ENCODE measurements at regions not wholly inside any gene's neighbourhood (a gene's known extent, or its start where the extent isn't known, plus 50 kb on each side); places are given as distances from the start of the nearest gene placed in this dataset.

DNA sequence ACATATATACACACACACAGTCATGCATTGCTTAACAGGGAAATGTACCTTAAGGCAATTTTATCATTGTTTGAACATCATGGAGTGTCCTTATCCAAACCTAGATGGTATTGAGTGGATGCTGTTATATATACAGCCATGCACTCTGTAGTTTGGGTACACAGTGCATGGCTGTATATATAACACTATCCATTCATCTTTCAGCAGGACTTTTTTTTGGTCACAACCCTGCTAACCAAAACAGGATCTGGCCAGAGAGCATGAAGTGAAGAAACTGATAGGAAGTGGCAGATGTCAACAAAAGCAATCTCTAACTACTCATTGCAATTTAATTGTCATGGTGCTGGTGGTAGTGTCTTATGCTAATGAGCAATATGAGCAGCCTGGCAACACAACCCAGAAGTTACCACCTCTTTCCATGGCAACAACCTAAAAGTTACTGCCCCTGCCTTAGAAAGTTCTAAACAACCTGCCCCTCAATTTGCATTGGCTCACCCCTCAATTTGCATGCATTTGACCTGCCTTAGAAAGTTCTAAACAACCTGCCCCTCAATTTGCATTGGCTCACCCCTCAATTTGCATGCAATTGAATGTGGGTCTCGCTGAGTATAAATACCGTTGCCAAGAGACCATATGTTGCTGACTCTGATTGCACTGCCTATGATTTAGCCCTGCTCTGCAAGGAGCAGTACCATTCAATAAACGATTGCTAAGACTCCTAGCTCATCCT, 434.9 kb downstream of the DSEL start:
- Histone ChIP-seq H3K36me3 (no peaks in the 10 kb centered on the region), H3K4me3 (ENCODE audit: low read depth in 1 of 2, low read length in 1 of 2) (no peak overlapping the region), H3K9me3 (no peaks in the 10 kb centered on the region), H3K27me3 (no peaks in the 10 kb centered on the region), H3K4me1 (ENCODE audit: control insufficient read depth in 1 of 2, insufficient read depth in 1 of 2, low read depth in 1 of 2, low read length in 1 of 2) (no peaks in the 10 kb centered on the region), H3K27ac (no peak overlapping the region)
- TF ChIP-seq, protein P1, sequence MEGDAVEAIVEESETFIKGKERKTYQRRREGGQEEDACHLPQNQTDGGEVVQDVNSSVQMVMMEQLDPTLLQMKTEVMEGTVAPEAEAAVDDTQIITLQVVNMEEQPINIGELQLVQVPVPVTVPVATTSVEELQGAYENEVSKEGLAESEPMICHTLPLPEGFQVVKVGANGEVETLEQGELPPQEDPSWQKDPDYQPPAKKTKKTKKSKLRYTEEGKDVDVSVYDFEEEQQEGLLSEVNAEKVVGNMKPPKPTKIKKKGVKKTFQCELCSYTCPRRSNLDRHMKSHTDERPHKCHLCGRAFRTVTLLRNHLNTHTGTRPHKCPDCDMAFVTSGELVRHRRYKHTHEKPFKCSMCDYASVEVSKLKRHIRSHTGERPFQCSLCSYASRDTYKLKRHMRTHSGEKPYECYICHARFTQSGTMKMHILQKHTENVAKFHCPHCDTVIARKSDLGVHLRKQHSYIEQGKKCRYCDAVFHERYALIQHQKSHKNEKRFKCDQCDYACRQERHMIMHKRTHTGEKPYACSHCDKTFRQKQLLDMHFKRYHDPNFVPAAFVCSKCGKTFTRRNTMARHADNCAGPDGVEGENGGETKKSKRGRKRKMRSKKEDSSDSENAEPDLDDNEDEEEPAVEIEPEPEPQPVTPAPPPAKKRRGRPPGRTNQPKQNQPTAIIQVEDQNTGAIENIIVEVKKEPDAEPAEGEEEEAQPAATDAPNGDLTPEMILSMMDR (IDR thresholded peaks at IDR 0.05): no peak

DNA sequence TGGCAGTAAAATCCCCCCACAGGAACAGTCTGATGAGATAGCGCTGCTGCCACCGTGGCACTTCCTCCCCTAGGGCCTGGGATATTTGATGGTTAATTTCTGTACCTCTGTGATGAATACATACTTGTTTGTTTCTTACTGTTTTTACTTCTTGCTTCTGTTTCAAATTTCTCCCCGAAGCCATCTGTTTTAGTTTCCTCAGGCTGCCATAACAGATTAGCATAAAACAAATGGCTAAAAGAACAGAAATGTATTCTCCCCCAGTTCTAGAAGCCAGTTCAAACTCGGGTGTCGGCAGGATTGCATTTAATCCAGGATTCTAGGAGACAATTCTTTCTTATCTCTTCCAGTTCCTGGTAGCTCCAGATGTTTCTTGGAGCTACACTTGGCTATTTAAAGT, 435.9 kb downstream of the DSEL start:
- TF ChIP-seq, protein P1 (IDR thresholded peaks at IDR 0.05): no peak
- H3K9me3 ChIP-seq: no peaks in the 10 kb centered on the region
- H3K27ac ChIP-seq: no peak overlapping the region
- H3K36me3 ChIP-seq: no peaks in the 10 kb centered on the region
- H3K4me1 ChIP-seq (ENCODE audit: control insufficient read depth in 1 of 2, insufficient read depth in 1 of 2, low read depth in 1 of 2, low read length in 1 of 2): no peaks in the 10 kb centered on the region
- no peak overlapping the region for H3K4me3 ChIP-seq (ENCODE audit: low read depth in 1 of 2, low read length in 1 of 2)
- no peaks in the 10 kb centered on the region for H3K27me3 ChIP-seq

DNA sequence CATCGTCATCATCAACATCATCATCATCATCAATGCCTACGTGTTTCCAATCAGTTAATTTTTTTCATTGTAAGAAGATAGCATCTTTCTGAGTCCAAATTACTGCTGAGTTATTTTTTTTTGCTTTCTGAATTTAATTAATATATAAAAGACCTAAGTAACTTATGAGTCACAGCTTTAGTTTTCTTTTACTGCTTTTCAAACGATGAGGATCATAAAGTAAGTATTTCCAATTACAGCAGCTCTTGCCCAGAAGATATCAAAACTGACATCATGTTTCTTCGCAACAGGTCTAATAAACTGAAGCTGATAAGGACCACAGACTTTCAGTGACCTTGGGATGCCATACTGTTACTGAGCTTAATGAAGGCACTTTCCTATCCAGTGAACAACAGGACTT, 442.2 kb downstream of the DSEL start:
- Histone ChIP-seq H3K27me3 (no peaks in the 10 kb centered on the region), H3K9me3 (no peaks in the 10 kb centered on the region), H3K36me3 (no peaks in the 10 kb centered on the region), H3K27ac (no peak overlapping the region), H3K4me3 (ENCODE audit: low read depth in 1 of 2, low read length in 1 of 2) (no peak overlapping the region), H3K4me1 (ENCODE audit: control insufficient read depth in 1 of 2, insufficient read depth in 1 of 2, low read depth in 1 of 2, low read length in 1 of 2) (no peaks in the 10 kb centered on the region)
- TF ChIP-seq, protein P1 (IDR thresholded peaks at IDR 0.05): no peak

DNA sequence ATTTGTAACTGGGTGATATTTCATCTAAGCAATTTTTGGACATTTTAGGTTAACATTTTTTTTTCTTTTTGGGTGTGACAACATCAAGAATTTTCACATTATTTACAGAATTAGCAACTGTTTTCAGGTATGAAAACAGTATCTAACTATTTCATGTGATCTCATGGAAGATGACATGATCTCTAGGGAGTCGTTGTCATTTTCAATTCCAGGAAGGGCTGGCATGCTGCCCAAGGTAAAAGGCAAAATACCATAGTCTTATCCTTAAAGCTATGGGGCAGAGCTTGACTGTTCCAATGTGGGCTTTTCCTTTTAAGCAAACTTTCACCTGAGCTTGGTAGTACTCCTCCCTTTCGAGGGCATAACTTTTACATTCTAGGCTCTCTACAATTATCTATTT, 443.7 kb downstream of the DSEL start:
- Histone ChIP-seq H3K4me3 (ENCODE audit: low read depth in 1 of 2, low read length in 1 of 2) (no peak overlapping the region), H3K27me3 (no peaks in the 10 kb centered on the region), H3K4me1 (ENCODE audit: control insufficient read depth in 1 of 2, insufficient read depth in 1 of 2, low read depth in 1 of 2, low read length in 1 of 2) (no peaks in the 10 kb centered on the region), H3K27ac (no peak overlapping the region), H3K36me3 (no peaks in the 10 kb centered on the region), H3K9me3 (no peaks in the 10 kb centered on the region)
- TF ChIP-seq, protein P1 (IDR thresholded peaks at IDR 0.05): no peak

DNA sequence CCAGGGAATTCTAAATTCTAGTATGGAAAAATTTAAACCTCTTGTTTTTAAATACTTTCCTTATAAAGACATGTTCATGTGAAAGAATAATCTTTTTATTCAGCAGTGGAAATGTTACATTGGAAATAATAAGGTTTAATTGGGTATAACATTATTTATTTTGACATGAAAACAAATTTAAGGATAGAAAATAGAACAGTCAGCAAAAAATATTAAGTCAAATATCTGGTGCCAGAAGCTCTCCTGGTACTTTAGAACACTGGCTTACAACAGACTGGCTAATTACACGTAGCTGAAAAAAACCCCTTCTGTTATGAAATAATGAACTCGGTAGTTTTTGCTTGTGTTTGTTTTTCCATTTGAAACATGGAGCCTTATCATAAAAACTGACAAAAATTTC, 447.9 kb downstream of the DSEL start:
- TF ChIP-seq, protein P1 (IDR thresholded peaks at IDR 0.05): no peak
- no peaks in the 10 kb centered on the region for H3K27me3 ChIP-seq
- no peaks in the 10 kb centered on the region for H3K9me3 ChIP-seq
- no peak overlapping the region for H3K4me3 ChIP-seq (ENCODE audit: low read depth in 1 of 2, low read length in 1 of 2)
- H3K4me1 ChIP-seq (ENCODE audit: control insufficient read depth in 1 of 2, insufficient read depth in 1 of 2, low read depth in 1 of 2, low read length in 1 of 2): no peaks in the 10 kb centered on the region
- H3K27ac ChIP-seq: no peak overlapping the region
- H3K36me3 ChIP-seq: no peaks in the 10 kb centered on the region

All from neutrophil (primary cell).